ENCODE measurements at regions not wholly inside any gene's neighbourhood (a gene's known extent, or its start where the extent isn't known, plus 50 kb on each side); places are given as distances from the start of the nearest gene placed in this dataset.

DNA sequence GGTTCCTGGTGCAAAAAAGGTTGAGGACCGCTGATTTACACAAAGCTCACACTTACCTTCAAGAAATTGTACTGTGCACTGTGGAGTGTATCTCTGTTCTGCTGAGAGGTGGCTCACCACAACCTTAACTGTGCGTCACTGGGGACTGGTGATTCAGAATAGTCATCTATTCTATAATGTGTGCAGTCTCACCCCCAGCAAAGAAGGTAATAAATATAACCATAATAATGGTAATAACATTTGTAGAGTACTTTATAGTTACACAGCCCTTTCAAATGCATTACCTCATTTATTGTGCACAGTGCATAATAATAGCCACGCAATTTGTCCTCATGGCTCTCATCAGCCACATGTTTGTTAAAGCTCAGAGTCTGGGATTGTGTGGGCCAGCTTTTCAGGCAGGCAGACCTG lies 59.4 kb upstream of the DUSP10 start:
- Histone ChIP-seq H3K4me2 (no peak overlapping the region), H3K4me3 (no peak overlapping the region), H2AFZ (no peak overlapping the region)

GRCh38 chr1:221800831-221801230 lies 58.9 kb upstream of the DUSP10 start:
- no peak for TF ChIP-seq EZH2 (IDR thresholded peaks at IDR 0.05; ENCODE audit: borderline replicate concordance)
- Histone ChIP-seq H3K36me3 (replicated peaks; ENCODE audit: insufficient read depth, low read depth) (no peaks in the 10 kb centered on the region), H3K27me3 (no peaks in the 10 kb centered on the region), H3K9me3 (ENCODE audit: low read depth) (no peaks in the 10 kb centered on the region), H2AFZ (no peak overlapping the region), H3K9me2 (replicated peaks; ENCODE audit: insufficient read depth) (no peaks in the 10 kb centered on the region), H3K27ac (no peak overlapping the region), H3K79me2 (no peaks in the 10 kb centered on the region), H3K4me2 (no peak overlapping the region), H4K20me1 (ENCODE audit: insufficient read depth, poor library complexity, severe bottlenecking) (no peaks in the 10 kb centered on the region), H3K4me1 (ENCODE audit: insufficient read depth) (no peaks in the 10 kb centered on the region), H3K4me3 (no peak overlapping the region)
- no peak for DNase-seq (ENCODE audit: low spot score)
- 77% methylated on average over 3 of the region's 3 CpGs for WGBS (ENCODE audit: low lambda C conversion rate, missing lambda C conversion rate)

More for the DNA sequence above, 59.4 kb upstream of the DUSP10 start:
- no peak overlapping the region for H3K27ac ChIP-seq
- no peaks in the 10 kb centered on the region for H3K9me3 ChIP-seq (ENCODE audit: low read depth)
- no peaks in the 10 kb centered on the region for H3K36me3 ChIP-seq (replicated peaks; ENCODE audit: insufficient read depth, low read depth)
- no peaks in the 10 kb centered on the region for H4K20me1 ChIP-seq (ENCODE audit: insufficient read depth, poor library complexity, severe bottlenecking)
- H3K9me2 ChIP-seq (replicated peaks; ENCODE audit: insufficient read depth): no peaks in the 10 kb centered on the region
- H3K4me1 ChIP-seq (ENCODE audit: insufficient read depth): no peaks in the 10 kb centered on the region
- DNase-seq (ENCODE audit: low spot score): no peak
- 93% methylated on average over 3 of the region's 3 CpGs for WGBS (ENCODE audit: low lambda C conversion rate, missing lambda C conversion rate)
- H3K79me2 ChIP-seq: no peaks in the 10 kb centered on the region
- TF ChIP-seq EZH2phosphoT487 (IDR thresholded peaks at IDR 0.05; ENCODE audit: low read depth, severe bottlenecking, unreplicated experiment) (no peak), CTCF (IDR thresholded peaks at IDR 0.05; ENCODE audit: poor library complexity) (no peak), EZH2 (IDR thresholded peaks at IDR 0.05; ENCODE audit: borderline replicate concordance) (no peak)
- H3K27me3 ChIP-seq: no peaks in the 10 kb centered on the region

GRCh38 chr1:221797506-221797905 lies 55.6 kb upstream of the DUSP10 start:
- Histone ChIP-seq H3K27me3 (no peaks in the 10 kb centered on the region), H3K9me2 (replicated peaks; ENCODE audit: insufficient read depth) (no peaks in the 10 kb centered on the region), H3K79me2 (no peaks in the 10 kb centered on the region), H4K20me1 (ENCODE audit: insufficient read depth, poor library complexity, severe bottlenecking) (no peaks in the 10 kb centered on the region), H3K4me1 (ENCODE audit: insufficient read depth) (no peaks in the 10 kb centered on the region), H3K36me3 (replicated peaks; ENCODE audit: insufficient read depth, low read depth) (no peaks in the 10 kb centered on the region), H3K9me3 (ENCODE audit: low read depth) (no peaks in the 10 kb centered on the region), H3K4me3 (no peak overlapping the region), H2AFZ (no peak overlapping the region), H3K27ac (no peak overlapping the region), H3K4me2 (no peak overlapping the region)
- no peak for DNase-seq (ENCODE audit: low spot score)
- TF ChIP-seq EZH2phosphoT487 (IDR thresholded peaks at IDR 0.05; ENCODE audit: low read depth, severe bottlenecking, unreplicated experiment) (no peak), EZH2 (IDR thresholded peaks at IDR 0.05; ENCODE audit: borderline replicate concordance) (no peak), CTCF (IDR thresholded peaks at IDR 0.05; ENCODE audit: poor library complexity) (no peak)

DNA sequence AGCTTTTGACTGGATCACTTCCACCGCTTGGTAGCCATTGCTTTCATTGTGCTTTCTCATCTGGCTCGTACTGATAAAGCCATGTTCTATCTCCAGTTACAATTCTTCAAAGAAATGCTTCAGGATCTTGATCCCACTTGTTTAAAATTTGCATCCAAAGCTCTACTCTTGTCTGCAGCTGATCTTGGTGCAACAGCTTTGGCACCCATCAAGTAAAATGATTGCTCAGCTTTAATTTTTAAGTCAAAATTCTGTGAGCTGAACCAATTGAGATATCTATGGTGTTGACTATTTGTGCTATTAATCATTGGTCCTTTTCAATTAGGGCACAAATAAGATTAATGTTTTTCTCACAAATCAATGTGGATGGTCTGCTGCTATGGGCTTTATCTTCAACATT lies 54.8 kb upstream of the DUSP10 start:
- H3K27ac ChIP-seq: no peak overlapping the region
- TF ChIP-seq CTCF (IDR thresholded peaks at IDR 0.05; ENCODE audit: poor library complexity): no peak
- TF ChIP-seq EZH2 (IDR thresholded peaks at IDR 0.05; ENCODE audit: borderline replicate concordance): no peak
- TF ChIP-seq EZH2phosphoT487 (IDR thresholded peaks at IDR 0.05; ENCODE audit: low read depth, severe bottlenecking, unreplicated experiment): no peak
- no peaks in the 10 kb centered on the region for H3K9me2 ChIP-seq (replicated peaks; ENCODE audit: insufficient read depth)
- no peaks in the 10 kb centered on the region for H3K9me3 ChIP-seq (ENCODE audit: low read depth)
- H2AFZ ChIP-seq: no peak overlapping the region
- no peak overlapping the region for H3K4me3 ChIP-seq
- H3K79me2 ChIP-seq: no peaks in the 10 kb centered on the region
- H3K36me3 ChIP-seq (replicated peaks; ENCODE audit: insufficient read depth, low read depth): no peaks in the 10 kb centered on the region
- H3K27me3 ChIP-seq: no peaks in the 10 kb centered on the region
- no peaks in the 10 kb centered on the region for H3K4me1 ChIP-seq (ENCODE audit: insufficient read depth)
- WGBS (ENCODE audit: low lambda C conversion rate, missing lambda C conversion rate): 78% methylated on average over 2 of the region's 2 CpGs
- no peaks in the 10 kb centered on the region for H4K20me1 ChIP-seq (ENCODE audit: insufficient read depth, poor library complexity, severe bottlenecking)
- DNase-seq (ENCODE audit: low spot score): no peak
- no peak overlapping the region for H3K4me2 ChIP-seq

All from hepatocyte (in vitro differentiated cells).